GM19468 (cell line): ENCODE measurements at regions not wholly inside any gene's neighbourhood (a gene's known extent, or its start where the extent isn't known, plus 50 kb on each side); places are given as distances from the start of the nearest gene placed in this dataset.

Source experiments
- ATAC-seq: cut with Tn5 transposase; IDR thresholded peaks from one replicate; pipeline ENCODE4 v1.9.1; 2021; ENCODE audit warnings: mild to moderate bottlenecking, moderate library complexity, moderate number of reproducible peaks; ENCODE audit not compliant: unreplicated experiment; ENCODE audit errors: extremely low read depth

- ATAC-seq, result no peak
Observed at GRCh38 chr17:71710816-71711215, 410.0 kb upstream of the SOX9 start.

GRCh38 chr17:71713846-71714245, 407.0 kb upstream of the SOX9 start:
- ATAC-seq, result no peak

GRCh38 chr17:71724339-71724738, 396.5 kb upstream of the SOX9 start:
- no peak for ATAC-seq

- ATAC-seq, result no peak
Observed at GRCh38 chr17:71725811-71726210, 395.0 kb upstream of the SOX9 start.

GRCh38 chr17:71726341-71726740, 394.5 kb upstream of the SOX9 start:
- ATAC-seq, result no peak

- ATAC-seq, result no peak
Observed at GRCh38 chr17:71727292-71727691, 393.5 kb upstream of the SOX9 start.

GRCh38 chr17:71727723-71728122, 393.1 kb upstream of the SOX9 start:
- ATAC-seq, result no peak

GRCh38 chr17:71730871-71731270, 389.9 kb upstream of the SOX9 start:
- no peak for ATAC-seq

GRCh38 chr17:71735893-71736292, 384.9 kb upstream of the SOX9 start:
- ATAC-seq, result no peak

GRCh38 chr17:71740866-71741265, 380.0 kb upstream of the SOX9 start:
- ATAC-seq, result no peak

GRCh38 chr17:71741836-71742235, 379.0 kb upstream of the SOX9 start:
- ATAC-seq, result no peak

GRCh38 chr17:71748872-71749271, 371.9 kb upstream of the SOX9 start:
- ATAC-seq, result no peak

GRCh38 chr17:71753070-71753469, 367.8 kb upstream of the SOX9 start:
- ATAC-seq, result no peak

- ATAC-seq, result no peak
Observed at GRCh38 chr17:71757156-71757555, 363.7 kb upstream of the SOX9 start.

GRCh38 chr17:71757956-71758355, 362.9 kb upstream of the SOX9 start:
- ATAC-seq, result no peak

- no peak for ATAC-seq
Observed at GRCh38 chr17:71759422-71760060, 361.3 kb upstream of the SOX9 start.

- ATAC-seq, result no peak
Observed at GRCh38 chr17:71760062-71760720, 360.6 kb upstream of the SOX9 start.

GRCh38 chr17:71762526-71762925, 358.3 kb upstream of the SOX9 start:
- no peak for ATAC-seq

- ATAC-seq, result no peak
Observed at GRCh38 chr17:71764505-71764904, 356.3 kb upstream of the SOX9 start.

- ATAC-seq, result no peak
Observed at GRCh38 chr17:71765437-71765836, 355.4 kb upstream of the SOX9 start.

- no peak for ATAC-seq
Observed at GRCh38 chr17:71769850-71770249, 351.0 kb upstream of the SOX9 start.

GRCh38 chr17:71777048-71777640, 343.7 kb upstream of the SOX9 start:
- no peak for ATAC-seq
